BLaER1 treated with 17β-estradiol and CSF1 and Interleukin-3, amounts not matched to agents 10 nM and 100 nM (cell line): ENCODE measurements at regions not wholly inside any gene's neighbourhood (a gene's known extent, or its start where the extent isn't known, plus 50 kb on each side); places are given as distances from the start of the nearest gene placed in this dataset.
"Not testable (repeated sequence)": the region's sequence is repeated elsewhere in the genome, so short reads cannot be mapped to it uniquely, and the experiment has no call there.

Experiments used
- H3K27ac ChIP-seq, 11 experiments: shearing (Covaris generic); formaldehyde crosslinking; 2 replicates each; pipeline ENCODE4 v1.8.1; 2022
- H3K27me3 ChIP-seq, 11 experiments: shearing (Covaris generic); formaldehyde crosslinking; 2 replicates each; pipeline ENCODE4 v1.8.1; 2022
- H3K36me3 ChIP-seq, 11 experiments: shearing (Covaris generic); formaldehyde crosslinking; 2 replicates each; pipeline ENCODE4 v1.8.1; 2022
- H3K4me1 ChIP-seq, 10 experiments: shearing (Covaris generic); formaldehyde crosslinking; 2 replicates each; pipeline ENCODE4 v1.8.1; 2022
- H3K4me2 ChIP-seq, 11 experiments: shearing (Covaris generic); formaldehyde crosslinking; 2 replicates each; pipeline ENCODE4 v1.8.1; 2022
- H3K4me3 ChIP-seq, 10 experiments: shearing (Covaris generic); formaldehyde crosslinking; 2 replicates each; pipeline ENCODE4 v1.8.1; 2022
- H3K9ac ChIP-seq, 11 experiments: shearing (Covaris generic); formaldehyde crosslinking; 2 replicates each; pipeline ENCODE4 v1.8.1; 2022
- H3K9me3 ChIP-seq, 11 experiments: shearing (Covaris generic); formaldehyde crosslinking; replicated peaks in 1 of 11; 2 replicates each; pipeline ENCODE4 v1.8.1; 2022
- H4K20me1 ChIP-seq, 11 experiments: shearing (Covaris generic); formaldehyde crosslinking; 2 replicates each; pipeline ENCODE4 v1.8.1; 2022
- Cebpa-rat ChIP-seq, 11 experiments: shearing (Covaris generic); IDR thresholded peaks; 2 replicates each; pipeline ENCODE4 v1.8.1; 2022

DNA sequence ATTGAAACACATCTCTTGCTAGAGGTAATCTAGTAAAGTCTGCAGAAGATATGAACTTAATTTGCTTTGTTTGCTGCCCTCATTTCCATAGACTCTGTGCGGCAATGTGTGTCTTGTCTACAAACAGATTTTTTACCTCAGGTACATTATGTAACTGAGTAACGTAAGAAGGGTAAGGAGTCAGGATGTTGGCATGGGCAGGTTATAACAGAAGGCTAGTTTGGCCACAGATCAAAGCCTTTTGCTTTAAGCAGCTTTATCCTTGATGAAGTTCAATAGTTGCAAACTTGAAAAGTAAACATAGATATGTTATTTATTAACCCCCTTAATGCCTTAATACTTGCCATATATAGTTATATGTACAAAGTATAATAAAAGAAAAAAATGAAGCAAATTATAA is 391.6 kb upstream of the FKBP1C start:
- H3K27me3 ChIP-seq: no peaks in the 10 kb centered on the region
- H3K9me3 ChIP-seq: no peaks in the 10 kb centered on the region
- H3K27ac ChIP-seq: no peak overlapping the region
- no peak overlapping the region for H3K4me3 ChIP-seq
- H3K4me2 ChIP-seq: no peak overlapping the region
- no peaks in the 10 kb centered on the region for H3K4me1 ChIP-seq
- no peak for TF ChIP-seq Cebpa-rat (IDR thresholded peaks at IDR 0.05)
- H4K20me1 ChIP-seq: no peaks in the 10 kb centered on the region
- no peak overlapping the region for H3K9ac ChIP-seq
- no peaks in the 10 kb centered on the region for H3K36me3 ChIP-seq

DNA sequence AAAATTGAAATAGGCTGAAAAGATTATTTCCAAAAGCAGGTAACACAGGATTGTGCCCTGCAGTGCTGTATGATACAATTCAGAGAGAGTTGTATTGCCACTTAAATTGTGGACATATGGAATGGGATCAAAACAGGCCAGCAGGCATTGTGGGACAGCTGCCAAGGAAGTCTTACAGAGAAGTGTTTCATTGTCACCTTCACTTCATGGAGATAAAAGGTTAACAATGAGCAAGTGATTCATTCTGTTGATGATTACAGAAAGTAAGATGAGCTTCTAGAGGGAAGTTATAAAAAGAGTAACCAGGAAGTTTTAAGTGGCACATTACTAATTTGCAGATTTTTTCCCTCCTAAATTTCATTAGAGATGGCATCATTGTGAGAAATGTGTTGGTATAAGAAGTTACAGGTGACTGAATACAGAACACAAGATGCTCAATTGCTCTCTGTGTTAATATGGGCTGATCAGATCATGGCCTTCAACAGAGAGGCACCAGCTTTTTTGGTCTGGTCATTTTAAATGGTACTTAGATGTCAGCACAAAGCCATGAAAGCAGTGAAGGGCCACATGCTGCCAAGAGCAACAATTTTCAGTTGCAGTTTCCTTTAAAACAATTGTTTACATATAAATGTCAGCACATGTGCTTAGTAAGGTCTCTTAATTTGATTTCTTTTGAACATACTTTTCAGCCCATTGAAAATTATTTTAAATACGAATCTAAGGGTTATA is 402.5 kb upstream of the FKBP1C start:
- no peaks in the 10 kb centered on the region for H3K36me3 ChIP-seq
- no peaks in the 10 kb centered on the region for H3K4me1 ChIP-seq
- H3K27me3 ChIP-seq: no peaks in the 10 kb centered on the region
- no peak overlapping the region for H3K9ac ChIP-seq
- H3K4me2 ChIP-seq: no peak overlapping the region
- no peaks in the 10 kb centered on the region for H4K20me1 ChIP-seq
- H3K27ac ChIP-seq: no peak overlapping the region
- no peak for TF ChIP-seq Cebpa-rat (IDR thresholded peaks at IDR 0.05)
- no peak overlapping the region for H3K4me3 ChIP-seq
- H3K9me3 ChIP-seq: no peaks in the 10 kb centered on the region

DNA sequence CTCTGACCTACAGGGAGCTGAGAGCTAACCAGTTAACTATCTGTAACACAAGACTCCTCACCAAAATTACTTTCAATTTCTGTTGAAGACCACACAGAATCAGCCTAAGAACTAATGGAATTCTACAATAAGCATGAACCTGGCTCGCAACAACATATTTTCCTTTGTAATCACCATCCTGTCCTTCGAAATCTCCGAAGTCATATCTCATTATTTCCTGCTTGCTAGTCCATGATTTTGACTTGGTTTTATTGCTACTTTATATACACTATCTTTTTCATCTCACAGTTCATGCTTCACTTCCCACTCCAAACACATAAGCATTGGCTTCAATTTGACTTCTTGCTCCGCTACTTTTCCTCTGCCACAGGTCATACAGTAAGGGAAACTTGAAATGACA is 405.8 kb upstream of the FKBP1C start:
- Histone ChIP-seq H3K9me3 (no peaks in the 10 kb centered on the region), H3K4me3 (no peak overlapping the region), H3K9ac (no peak overlapping the region), H3K27ac (no peak overlapping the region), H3K27me3 (no peaks in the 10 kb centered on the region), H3K36me3 (no peaks in the 10 kb centered on the region), H3K4me2 (no peak overlapping the region), H4K20me1 (no peaks in the 10 kb centered on the region), H3K4me1 (no peaks in the 10 kb centered on the region)
- no peak for TF ChIP-seq Cebpa-rat (IDR thresholded peaks at IDR 0.05)

DNA sequence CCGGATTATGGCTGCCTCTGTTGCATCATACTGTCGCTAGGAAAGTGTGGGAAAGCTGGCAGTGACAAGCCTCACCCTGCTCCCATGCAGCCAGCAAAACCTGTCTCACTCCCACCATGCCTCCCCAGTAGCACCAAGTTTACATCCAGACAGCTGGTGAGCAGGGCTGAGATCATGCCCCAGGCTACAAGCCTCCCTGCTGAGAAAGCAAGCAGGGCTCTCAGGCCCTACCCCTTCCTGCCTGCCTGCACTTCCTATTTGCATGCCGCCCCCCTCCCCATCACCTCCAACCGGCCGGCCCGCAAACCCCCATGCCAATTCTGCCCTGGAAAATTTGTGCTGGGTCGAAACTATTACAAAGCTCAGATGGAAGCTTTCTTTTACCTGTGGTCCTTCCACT is 408.2 kb upstream of the FKBP1C start:
- Histone ChIP-seq H3K36me3 (no peaks in the 10 kb centered on the region), H3K27ac (no peak overlapping the region), H3K4me1 (no peaks in the 10 kb centered on the region), H3K27me3 (no peaks in the 10 kb centered on the region), H3K9me3 (no peaks in the 10 kb centered on the region), H4K20me1 (no peaks in the 10 kb centered on the region), H3K4me3 (no peak overlapping the region), H3K4me2 (no peak overlapping the region), H3K9ac (no peak overlapping the region)
- TF ChIP-seq Cebpa-rat (IDR thresholded peaks at IDR 0.05): no peak

DNA sequence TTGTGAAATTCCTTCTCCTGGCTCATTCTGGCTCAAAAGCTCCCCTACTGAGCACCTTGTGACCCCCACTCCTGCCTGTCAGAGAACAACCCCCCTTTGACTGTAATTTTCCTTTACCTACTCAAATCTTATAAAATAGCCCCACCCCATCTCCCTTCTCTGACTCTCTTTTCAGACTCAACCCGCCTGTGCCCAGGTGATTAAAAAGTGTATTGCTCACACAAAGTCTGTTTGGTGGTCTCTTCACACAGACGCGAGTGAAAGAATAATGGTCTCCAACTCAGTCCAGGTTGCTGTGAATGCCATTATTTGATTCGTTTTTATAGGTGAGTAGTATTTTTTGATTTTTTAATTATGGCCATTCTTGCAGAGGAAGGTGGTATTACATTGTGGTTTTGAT is 414.1 kb upstream of the FKBP1C start:
- no peak overlapping the region for H3K4me3 ChIP-seq
- no peaks in the 10 kb centered on the region for H3K36me3 ChIP-seq
- H3K9ac ChIP-seq: no peak overlapping the region
- H3K9me3 ChIP-seq: no peaks in the 10 kb centered on the region
- no peaks in the 10 kb centered on the region for H4K20me1 ChIP-seq
- no peaks in the 10 kb centered on the region for H3K4me1 ChIP-seq
- no peak for TF ChIP-seq Cebpa-rat (IDR thresholded peaks at IDR 0.05)
- no peaks in the 10 kb centered on the region for H3K27me3 ChIP-seq
- H3K27ac ChIP-seq: no peak overlapping the region
- H3K4me2 ChIP-seq: no peak overlapping the region

DNA sequence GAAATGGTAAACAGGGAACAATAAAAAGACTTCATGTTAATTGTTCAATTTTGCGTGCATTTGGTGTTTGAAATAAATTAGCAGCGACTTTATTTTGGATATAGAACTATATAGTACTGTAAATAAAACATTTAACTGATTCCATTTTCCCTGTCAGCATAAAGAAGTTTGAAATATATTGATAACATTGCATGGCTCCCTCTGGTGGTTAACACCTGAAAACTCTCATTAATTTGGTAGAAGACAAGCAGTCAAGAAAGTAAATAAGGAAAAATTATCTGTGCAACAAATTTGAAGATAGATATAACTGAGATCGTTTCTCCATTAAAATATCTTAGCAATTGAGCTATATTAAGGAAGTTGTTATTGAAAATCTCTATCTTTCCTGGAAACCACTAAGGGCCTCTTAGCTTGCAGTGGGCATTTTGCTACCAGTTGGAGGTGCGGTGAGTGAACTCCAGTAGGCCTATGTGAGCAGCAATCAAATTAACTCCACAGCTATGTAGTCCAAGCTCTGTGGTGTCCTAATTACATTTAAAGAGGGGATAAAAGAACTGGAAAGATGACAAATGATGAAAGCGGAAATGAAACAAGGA is 435.7 kb upstream of the FKBP1C start:
- Histone ChIP-seq H3K27ac (no peak overlapping the region), H3K9ac (no peak overlapping the region), H3K4me2 (no peak overlapping the region), H3K4me1 (no peaks in the 10 kb centered on the region), H3K36me3 (no peaks in the 10 kb centered on the region), H3K9me3 (no peaks in the 10 kb centered on the region), H4K20me1 (no peaks in the 10 kb centered on the region), H3K27me3 (no peaks in the 10 kb centered on the region), H3K4me3 (no peak overlapping the region)
- TF ChIP-seq Cebpa-rat (IDR thresholded peaks at IDR 0.05): no peak

DNA sequence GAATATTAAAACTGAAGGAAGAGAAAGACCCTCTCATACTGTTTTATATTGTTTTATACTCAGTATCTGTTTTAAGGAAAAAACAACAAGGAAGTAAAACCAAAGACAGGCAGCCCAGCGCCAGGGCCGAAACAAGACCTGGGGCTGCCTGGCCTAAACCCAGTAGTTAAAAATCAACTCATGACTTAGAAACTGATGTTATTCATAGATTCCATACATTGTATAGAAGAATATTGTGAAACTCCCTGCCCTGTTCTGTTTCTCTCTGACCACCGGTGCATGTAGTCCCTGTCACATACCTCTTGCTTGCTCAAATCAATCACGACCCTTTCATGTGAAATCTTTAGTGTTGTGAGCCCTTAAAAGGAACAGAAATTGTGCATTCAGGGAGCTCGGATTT is 445.1 kb upstream of the FKBP1C start:
- H3K9ac ChIP-seq, H3K4me3 ChIP-seq, H3K27ac ChIP-seq, H3K4me2 ChIP-seq, H3K4me1 ChIP-seq, H4K20me1 ChIP-seq, H3K36me3 ChIP-seq, H3K27me3 ChIP-seq, H3K9me3 ChIP-seq: not testable (repeated sequence)

DNA sequence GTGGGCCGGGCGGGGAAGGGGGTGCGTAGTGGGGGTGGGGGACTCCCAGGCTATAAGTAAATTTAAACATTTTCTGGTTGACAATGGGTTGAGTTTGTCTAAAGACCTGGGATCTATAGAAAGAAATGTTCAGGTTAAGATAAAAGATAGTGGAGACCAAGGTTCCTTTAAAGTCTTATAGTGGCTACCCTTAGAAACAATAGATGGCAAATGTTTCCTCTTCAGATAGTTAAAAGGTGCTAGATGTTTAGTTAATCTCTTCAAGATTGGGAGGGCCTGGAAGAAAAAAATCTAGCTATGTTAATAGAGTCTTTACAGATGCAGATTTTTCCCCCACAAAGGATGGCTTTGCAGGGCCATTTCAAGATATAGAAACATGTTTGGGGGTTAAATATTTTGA is 446.4 kb upstream of the FKBP1C start:
- H3K9me3 ChIP-seq: no peaks in the 10 kb centered on the region
- H3K9ac ChIP-seq: no peak overlapping the region
- H3K27ac ChIP-seq: no peak overlapping the region
- no peak for TF ChIP-seq Cebpa-rat (IDR thresholded peaks at IDR 0.05)
- no peaks in the 10 kb centered on the region for H3K27me3 ChIP-seq
- no peaks in the 10 kb centered on the region for H4K20me1 ChIP-seq
- no peak overlapping the region for H3K4me3 ChIP-seq
- H3K4me1 ChIP-seq: no peaks in the 10 kb centered on the region
- no peaks in the 10 kb centered on the region for H3K36me3 ChIP-seq
- no peak overlapping the region for H3K4me2 ChIP-seq

DNA sequence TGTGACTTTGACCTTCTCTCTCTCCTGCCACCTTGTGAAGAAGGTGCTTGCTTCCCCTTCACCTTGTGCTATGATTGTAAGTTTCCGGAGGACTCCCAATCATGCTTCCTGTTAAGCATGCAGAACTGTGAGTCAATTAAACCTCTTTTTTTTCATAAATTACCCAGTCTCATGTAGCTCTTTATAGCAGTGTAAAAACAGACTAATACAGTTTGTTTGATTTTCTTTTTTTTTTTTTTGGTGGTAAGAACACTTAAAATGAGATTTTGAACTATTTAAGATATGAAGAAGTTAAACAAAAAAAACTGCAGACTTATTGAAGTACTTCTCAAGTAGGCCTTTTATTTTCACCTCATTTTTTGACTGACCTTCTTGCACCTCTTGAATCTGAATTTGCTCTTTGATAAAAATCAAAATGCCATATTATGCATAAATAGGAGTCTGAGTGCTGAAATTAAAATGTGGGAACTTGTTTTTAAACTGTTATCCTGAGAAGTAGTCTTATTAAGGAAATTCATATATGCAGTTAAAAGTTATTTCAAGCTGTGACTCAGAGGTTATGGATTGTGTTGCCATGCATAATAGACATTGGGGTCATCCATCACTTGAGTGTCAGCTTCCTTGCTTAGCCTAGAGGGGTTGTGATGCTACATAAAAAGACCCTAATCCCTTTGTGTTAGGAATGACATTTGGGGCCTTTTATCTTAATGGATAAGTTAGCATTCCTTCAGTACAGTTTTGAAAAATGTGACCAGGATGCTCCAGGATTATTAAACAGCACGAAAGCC is 447.9 kb upstream of the FKBP1C start:
- Histone ChIP-seq H3K9me3 (no peaks in the 10 kb centered on the region), H3K36me3 (no peaks in the 10 kb centered on the region), H3K4me3 (no peak overlapping the region), H4K20me1 (no peaks in the 10 kb centered on the region), H3K4me1 (no peaks in the 10 kb centered on the region), H3K4me2 (no peak overlapping the region), H3K27me3 (no peaks in the 10 kb centered on the region), H3K27ac (no peak overlapping the region), H3K9ac (no peak overlapping the region)
- no peak for TF ChIP-seq Cebpa-rat (IDR thresholded peaks at IDR 0.05)

DNA sequence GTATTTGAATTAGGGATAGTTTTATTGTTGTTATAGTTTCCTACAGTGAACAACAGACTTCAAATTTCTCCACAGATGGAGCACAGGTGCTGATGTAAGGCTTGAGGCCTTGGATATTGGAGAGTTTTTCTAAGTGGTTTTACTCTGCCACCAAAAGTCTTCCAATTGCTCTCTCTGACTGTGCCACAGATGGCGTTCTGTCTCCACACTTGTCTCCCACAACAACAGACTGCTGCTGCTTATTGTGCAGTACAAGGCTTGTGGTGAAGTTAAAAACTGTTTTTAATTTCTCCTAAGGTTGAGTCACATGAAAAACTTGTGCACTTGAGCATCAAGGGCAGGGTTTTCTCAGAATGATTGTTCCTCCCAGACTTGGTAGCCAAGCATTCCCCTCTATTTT is 460.9 kb upstream of the KHDRBS2 start:
- Histone ChIP-seq H3K27me3 (no peaks in the 10 kb centered on the region), H3K27ac (no peak overlapping the region), H3K4me3 (no peak overlapping the region), H3K36me3 (no peaks in the 10 kb centered on the region), H3K4me2 (no peak overlapping the region), H4K20me1 (no peaks in the 10 kb centered on the region), H3K9ac (no peak overlapping the region), H3K9me3 (no peaks in the 10 kb centered on the region), H3K4me1 (no peaks in the 10 kb centered on the region)
- TF ChIP-seq Cebpa-rat (IDR thresholded peaks at IDR 0.05): no peak
